H7 (cell line): ENCODE measurements at regions not wholly inside any gene's neighbourhood (a gene's known extent, or its start where the extent isn't known, plus 50 kb on each side); places are given as distances from the start of the nearest gene placed in this dataset.
"Not testable (repeated sequence)": the region's sequence is repeated elsewhere in the genome, so short reads cannot be mapped to it uniquely, and the experiment has no call there.

ENCODE experiments used
- DNase-seq: peaks from one replicate; pipeline ENCODE4 v3.0.0; 2012
- H3K27me3 ChIP-seq: 2 replicates; pipeline ENCODE4 v1.6.0; 2011; ENCODE audit warnings: mild to moderate bottlenecking, low read length; ENCODE audit not compliant: control insufficient read depth, insufficient read depth
- H3K36me3 ChIP-seq: replicated peaks from 2 replicates; pipeline ENCODE4 v1.5.1; 2011; ENCODE audit warnings: low read length; ENCODE audit not compliant: control insufficient read depth, insufficient read depth
- H3K4me3 ChIP-seq: 2 replicates; pipeline ENCODE4 v1.5.1; 2011; ENCODE audit warnings: low read depth, mild to moderate bottlenecking, control low read depth, low read length, moderate library complexity; ENCODE audit not compliant: insufficient read depth

DNA sequence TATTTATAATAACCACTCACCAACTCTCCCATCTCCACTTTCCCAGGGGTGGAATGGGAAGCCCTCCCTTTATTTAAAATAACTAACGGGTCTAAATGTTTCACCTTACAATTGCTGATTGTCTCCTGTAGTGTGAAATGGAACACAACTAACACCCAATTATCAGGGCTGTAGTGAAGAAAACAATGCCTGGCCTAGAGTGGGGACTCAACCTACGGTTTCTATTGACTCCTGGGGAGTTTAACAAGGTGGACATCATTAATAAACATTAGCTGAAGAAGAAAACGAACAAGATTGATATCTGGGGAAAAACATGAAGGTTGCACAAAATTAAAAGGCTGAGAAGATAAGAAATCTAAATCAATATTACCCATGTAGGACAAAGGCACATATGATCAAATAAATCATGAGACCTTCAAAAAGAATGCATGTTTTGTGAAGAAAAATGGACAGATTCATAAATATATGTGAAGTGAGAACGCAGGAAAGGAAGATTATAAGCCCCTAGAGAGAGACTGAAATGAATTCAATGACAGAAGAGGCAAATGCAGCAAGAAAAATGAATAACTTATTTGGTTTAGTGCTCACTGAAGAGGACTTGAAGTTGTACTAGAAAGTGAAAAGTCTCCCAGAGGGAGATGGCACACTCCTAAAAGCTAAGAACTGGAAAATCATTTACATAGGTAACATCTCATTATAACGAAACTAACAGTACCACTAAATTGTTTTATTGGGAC, 593.0 kb upstream of the AADAT start:
- no peak overlapping the region for H3K4me3 ChIP-seq
- no peaks in the 10 kb centered on the region for H3K27me3 ChIP-seq
- DNase-seq = no peak
- no peaks in the 10 kb centered on the region for H3K36me3 ChIP-seq

DNA sequence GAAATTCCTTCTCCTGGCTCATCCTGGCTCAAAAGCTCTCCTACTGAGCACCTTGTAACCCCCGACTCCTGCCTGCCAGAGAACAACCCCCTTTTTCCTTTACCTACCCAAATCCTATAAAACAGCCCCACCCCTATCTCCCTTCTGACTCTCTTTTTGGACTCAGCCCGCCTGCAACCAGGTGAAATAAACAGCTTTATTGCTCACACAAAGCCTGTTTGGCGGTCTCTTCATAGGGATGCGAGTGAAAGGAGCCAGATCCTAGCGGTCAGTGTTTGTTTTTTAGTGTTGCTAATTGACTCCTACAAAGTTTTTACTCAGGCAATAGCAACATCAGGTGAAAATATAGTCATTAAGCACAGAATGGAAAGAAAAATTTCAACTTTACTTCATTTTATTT, 592.3 kb upstream of the AADAT start:
- H3K36me3 ChIP-seq, H3K4me3 ChIP-seq, H3K27me3 ChIP-seq, DNase-seq: not testable (repeated sequence)

DNA sequence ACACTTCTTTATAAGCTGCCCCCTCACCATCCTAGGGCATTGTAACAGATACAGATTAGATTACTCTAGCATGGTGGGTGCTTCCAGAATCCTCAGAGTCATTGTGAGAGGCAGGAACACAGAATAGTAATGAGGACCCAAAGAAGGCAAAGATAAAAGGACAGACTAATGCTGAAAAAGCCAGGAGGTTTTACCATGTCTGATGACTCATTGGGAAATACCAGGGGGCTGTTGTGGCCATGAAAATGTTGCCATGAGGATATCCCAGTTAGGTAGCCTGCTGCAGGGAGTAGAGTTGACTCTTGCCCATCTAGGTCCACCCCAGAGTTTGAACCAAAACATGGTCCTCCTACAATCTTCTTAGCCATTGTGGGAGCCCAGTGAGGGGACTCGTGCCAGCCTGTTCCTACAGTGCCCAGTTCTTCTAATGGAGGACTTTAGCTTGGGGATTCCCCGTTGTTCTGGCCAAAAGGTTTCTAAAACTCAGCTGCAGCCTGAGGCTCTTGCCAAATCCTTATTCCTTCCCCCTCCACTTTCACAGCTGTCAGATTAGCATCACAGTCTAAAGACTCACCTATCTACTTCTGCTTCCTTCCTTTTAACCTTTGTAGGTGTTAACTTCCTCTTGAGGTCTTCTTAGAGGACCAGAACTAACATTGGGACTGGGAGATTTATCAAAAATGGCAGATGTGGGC, 586.0 kb upstream of the AADAT start:
- H3K36me3 ChIP-seq = no peaks in the 10 kb centered on the region
- no peaks in the 10 kb centered on the region for H3K27me3 ChIP-seq
- no peak for DNase-seq
- H3K4me3 ChIP-seq = no peak overlapping the region

DNA sequence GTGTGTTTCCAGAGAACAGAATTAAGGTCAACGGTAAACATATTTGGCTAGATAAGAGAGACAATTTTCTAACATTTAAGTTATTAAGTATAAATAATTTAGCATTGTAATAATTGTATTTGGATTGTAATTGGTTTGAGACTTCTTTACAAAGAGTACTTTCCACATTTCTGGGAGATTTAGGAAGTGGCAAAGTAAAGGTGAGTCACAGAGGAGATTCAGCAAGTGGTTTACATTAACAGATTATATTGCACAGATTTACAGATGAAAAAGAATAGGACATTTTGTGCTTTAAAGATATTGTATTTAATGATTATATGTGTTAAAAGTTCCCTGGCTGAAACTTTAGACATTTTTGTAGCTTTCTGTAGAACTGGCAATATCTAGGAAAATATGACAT, 584.4 kb upstream of the AADAT start:
- H3K27me3 ChIP-seq = no peaks in the 10 kb centered on the region
- DNase-seq = no peak
- H3K36me3 ChIP-seq = no peaks in the 10 kb centered on the region
- H3K4me3 ChIP-seq = no peak overlapping the region

DNA sequence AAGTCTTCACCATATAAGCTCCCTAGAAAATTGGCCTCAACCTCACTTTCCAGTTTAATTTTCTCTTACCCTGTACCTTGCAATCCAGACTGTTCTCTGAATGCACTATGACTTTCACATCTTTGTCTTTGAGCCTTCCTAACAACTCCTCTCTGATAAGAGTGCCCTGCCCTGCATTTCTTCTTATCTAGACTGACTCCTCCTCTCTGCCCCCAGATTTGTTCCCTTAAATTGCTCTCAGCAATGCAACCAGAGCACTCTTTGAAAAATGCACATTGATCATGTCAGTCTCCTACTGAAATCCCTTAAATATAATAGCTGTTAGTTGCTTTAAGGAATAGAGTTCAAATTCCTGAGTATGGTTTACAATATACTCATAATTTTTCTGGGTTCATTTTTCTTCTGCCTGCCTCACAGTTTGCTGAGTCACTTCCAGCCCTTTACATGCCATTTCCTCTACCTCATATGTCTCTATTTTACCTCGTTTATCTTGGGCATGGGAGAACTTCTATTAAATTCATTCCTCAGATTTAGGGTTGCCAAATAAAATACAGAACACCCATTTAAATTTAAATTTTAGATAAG, 582.7 kb upstream of the AADAT start:
- H3K4me3 ChIP-seq = no peak overlapping the region
- DNase-seq = no peak

DNA sequence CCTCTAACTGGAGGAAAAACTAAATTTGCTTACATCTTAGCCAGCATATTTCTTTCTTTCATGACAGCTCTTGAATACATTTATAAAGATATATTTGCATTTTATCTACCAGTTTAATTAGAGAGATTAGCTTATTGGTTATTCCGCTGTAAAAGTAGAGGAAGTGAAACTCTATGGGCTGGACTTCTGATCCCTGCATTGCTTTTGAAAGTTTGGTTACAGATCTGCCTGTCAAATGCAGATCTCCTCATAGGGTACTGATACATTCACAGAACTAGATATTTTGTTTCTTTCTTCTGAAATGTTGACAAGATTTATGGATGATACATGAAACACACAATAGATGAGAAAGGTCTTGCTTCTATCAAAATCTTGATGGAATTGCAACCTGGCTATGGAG, 581.4 kb upstream of the AADAT start:
- H3K27me3 ChIP-seq = no peaks in the 10 kb centered on the region
- no peak overlapping the region for H3K4me3 ChIP-seq
- no peak for DNase-seq
- H3K36me3 ChIP-seq = no peaks in the 10 kb centered on the region

More for the DNA sequence above, 582.7 kb upstream of the AADAT start:
- Histone ChIP-seq H3K36me3 (no peaks in the 10 kb centered on the region), H3K27me3 (no peaks in the 10 kb centered on the region)

DNA sequence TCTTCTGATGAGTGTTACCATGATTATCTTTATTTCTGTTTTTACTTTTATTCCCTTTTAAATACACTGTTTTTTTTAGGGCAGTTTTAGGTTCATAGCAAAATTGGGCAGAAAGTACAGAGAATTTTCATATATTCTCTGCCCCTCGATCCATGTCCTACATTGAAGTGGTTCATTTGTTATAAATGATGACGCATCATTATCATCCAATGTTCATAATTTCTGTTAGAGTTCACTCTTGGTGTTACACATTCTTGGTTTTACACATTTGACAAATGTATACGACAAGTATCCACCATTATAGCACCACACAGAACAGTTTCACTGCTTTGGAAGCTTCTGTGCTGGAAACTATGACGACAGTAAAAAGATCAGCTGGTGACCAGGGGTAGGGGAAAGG, 578.1 kb upstream of the AADAT start:
- no peak overlapping the region for H3K4me3 ChIP-seq
- no peaks in the 10 kb centered on the region for H3K36me3 ChIP-seq
- no peak for DNase-seq
- H3K27me3 ChIP-seq = no peaks in the 10 kb centered on the region

DNA sequence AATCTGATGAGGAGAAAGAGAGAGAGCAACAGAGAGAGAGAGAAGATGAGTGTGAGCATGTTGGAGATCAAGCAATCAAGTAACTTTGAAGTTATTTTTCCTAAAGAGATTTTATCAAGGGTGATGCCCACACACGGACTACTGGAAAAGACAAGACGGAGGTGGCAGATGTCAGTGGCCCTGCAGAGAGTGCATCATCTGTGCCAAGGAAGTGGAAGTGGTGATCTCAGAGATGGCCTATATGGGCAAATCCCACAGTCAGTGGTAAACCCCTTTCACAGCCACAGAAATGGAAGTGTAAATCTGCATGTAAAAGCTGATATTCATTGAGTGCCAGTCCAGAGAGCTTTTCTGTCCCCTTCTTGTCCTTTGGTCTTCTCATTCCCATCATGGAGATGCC, 577.2 kb upstream of the AADAT start:
- H3K27me3 ChIP-seq = no peaks in the 10 kb centered on the region
- no peak for DNase-seq
- no peaks in the 10 kb centered on the region for H3K36me3 ChIP-seq
- no peak overlapping the region for H3K4me3 ChIP-seq

DNA sequence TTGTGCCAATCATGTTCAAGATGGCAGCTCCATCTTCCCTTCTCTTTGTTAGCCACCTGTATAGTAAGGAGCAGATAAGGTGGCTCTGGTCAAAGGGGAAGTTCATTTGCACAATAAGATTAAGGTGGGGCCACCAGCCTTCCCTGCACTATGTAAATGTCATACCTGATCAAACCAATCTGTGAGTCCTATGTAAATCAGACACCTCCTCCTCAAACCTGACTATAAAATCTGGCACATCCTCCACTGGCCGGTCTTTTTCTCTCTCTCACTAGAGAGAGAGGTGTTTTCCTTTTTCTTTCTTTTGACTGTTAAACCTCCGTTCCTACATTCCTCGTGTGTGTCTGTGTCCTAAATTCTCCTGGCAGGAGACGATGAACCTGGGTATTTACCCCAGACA, 572.5 kb upstream of the AADAT start:
- Histone ChIP-seq H3K36me3 (no peaks in the 10 kb centered on the region), H3K4me3 (no peak overlapping the region), H3K27me3 (no peaks in the 10 kb centered on the region)
- no peak for DNase-seq

DNA sequence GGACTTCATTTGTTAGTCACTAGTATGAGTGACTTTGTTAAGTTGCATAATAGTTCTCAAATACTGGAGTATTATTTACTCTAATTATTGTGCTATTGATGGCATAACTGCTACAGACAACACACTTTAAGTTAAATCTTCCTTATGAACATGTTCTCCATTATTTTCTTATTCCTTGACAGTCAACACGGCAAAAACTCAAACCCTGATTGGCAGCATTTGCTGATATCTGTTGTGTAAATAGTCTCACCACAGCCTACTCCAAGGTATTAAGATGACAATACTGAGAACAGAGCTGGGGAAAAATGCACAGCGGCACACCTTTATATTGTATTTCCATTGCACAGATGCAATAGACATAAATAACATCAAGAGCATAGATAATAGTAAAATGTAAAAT, 568.0 kb upstream of the AADAT start:
- no peak overlapping the region for H3K4me3 ChIP-seq
- no peaks in the 10 kb centered on the region for H3K36me3 ChIP-seq
- DNase-seq = no peak
- H3K27me3 ChIP-seq = no peaks in the 10 kb centered on the region

DNA sequence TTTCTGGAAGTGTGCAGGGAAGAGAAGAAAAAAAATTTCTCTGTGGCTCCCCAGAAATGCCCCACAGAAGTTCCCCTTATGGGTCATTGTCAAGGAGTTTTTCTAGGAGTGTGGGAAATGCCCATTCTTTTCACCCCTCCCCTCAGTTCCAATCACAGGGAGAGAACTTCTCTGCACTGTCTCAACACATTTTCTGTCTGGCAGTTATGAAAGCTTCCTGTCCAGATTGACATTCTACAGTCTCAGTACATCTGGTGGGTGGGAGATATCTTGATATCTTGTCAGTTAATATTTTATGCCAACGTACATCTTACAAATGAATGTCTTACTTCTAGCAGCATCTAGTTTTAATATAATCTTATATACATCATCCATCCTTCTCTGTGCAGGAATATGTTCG, 566.8 kb upstream of the AADAT start:
- DNase-seq = no peak
- Histone ChIP-seq H3K27me3 (no peaks in the 10 kb centered on the region), H3K36me3 (no peaks in the 10 kb centered on the region), H3K4me3 (no peak overlapping the region)

DNA sequence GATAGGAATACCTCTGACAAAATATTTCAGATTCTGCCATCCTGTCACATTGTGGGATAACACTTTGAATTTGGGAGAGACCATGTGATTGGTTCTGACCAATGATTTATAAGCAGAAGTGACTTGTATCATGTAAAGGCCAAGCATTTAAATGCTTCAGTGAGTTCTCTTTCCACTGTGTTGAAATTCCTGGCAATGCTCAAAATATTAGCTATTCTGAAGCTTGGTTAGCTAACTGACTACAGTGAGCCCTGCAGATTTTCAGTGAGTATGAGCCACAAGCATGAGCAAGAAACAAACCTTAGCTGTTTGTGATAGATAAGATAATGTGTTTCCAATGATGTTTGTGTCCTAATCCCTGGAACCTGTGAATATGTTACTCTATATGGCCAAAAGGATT, 562.8 kb upstream of the AADAT start:
- DNase-seq = no peak
- no peaks in the 10 kb centered on the region for H3K36me3 ChIP-seq
- no peaks in the 10 kb centered on the region for H3K27me3 ChIP-seq
- no peak overlapping the region for H3K4me3 ChIP-seq

DNA sequence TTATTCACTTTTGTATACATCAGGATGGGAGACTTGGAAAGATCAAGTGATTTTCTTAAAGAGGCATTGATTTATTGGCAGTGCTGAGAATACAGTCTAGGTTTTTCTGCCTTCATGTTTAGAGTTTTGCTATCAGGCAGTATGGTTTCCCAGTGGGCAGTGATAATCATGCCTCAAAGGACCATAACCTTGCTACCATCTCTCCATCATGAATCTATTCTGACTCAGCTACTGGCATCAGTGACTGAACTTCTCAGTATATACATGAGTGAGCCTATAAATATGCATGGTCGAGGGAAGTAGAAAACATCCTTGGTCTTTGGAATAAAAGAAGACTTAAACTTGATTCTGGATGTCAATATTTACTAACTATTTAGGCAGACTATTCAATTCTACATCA, 562.0 kb upstream of the AADAT start:
- Histone ChIP-seq H3K36me3 (no peaks in the 10 kb centered on the region), H3K4me3 (no peak overlapping the region), H3K27me3 (no peaks in the 10 kb centered on the region)
- no peak for DNase-seq

DNA sequence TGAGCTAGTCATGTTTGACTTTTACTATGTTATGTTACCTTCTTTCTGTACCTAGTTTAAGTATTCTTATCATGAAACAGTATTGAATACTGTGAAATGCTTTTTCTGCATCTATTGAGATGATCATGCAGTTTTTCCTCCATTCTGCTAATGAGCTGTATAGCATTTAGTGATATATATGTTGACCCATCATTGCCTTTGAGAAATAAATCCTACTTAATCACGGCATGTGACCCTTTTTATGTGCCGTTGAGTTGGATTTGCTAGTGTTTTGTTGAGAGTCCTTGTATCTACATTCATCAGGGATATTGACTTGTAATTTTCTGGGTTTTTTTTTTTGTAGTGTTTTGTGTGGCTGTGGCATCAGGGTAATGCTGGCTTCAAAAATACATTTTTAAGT, 537.7 kb upstream of the AADAT start:
- DNase-seq = no peak
- no peaks in the 10 kb centered on the region for H3K36me3 ChIP-seq
- H3K27me3 ChIP-seq = no peaks in the 10 kb centered on the region
- H3K4me3 ChIP-seq = no peak overlapping the region

DNA sequence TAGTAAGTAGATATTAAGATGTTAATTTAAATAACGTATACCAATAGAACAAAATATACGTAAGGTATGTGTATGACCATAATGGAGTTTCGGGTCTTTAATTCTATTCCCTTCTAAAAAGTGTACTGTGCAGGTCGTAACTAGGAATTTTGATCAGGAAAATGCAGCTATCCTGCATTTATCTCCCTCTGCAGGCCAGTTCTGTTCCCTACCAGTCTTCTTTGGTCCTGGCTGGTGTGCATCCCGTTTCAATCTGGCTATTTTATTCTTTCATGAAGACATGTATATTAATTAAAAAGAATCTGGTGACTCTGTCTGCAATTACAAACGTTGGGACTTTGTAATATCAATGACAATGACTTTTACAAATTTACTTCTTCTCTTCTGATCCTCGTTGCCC, 534.1 kb upstream of the AADAT start:
- H3K4me3 ChIP-seq = no peak overlapping the region
- no peaks in the 10 kb centered on the region for H3K27me3 ChIP-seq
- DNase-seq = no peak
- no peaks in the 10 kb centered on the region for H3K36me3 ChIP-seq
